ENCODE measurements at regions not wholly inside any gene's neighbourhood (a gene's known extent, or its start where the extent isn't known, plus 50 kb on each side); places are given as distances from the start of the nearest gene placed in this dataset.

GRCh38 chr11:110000031-110000502 is 93.1 kb upstream of the ZC3H12C start (continued):
- no peak for TF ChIP-seq POLR2AphosphoS5 (IDR thresholded peaks at IDR 0.05; ENCODE audit: low read length)
- TF ChIP-seq RELA (IDR thresholded peaks at IDR 0.05; ENCODE audit: borderline replicate concordance, partially characterized antibody) = peak; percentile 92
- TF ChIP-seq E2F8 (IDR thresholded peaks at IDR 0.05; ENCODE audit: low read depth, partially characterized antibody) = peak; percentile 81
- TF ChIP-seq CHD1 (IDR thresholded peaks at IDR 0.05; ENCODE audit: low read depth, low read length) = no peak
- TF ChIP-seq ZNF207 (IDR thresholded peaks at IDR 0.05; ENCODE audit: borderline replicate concordance) = no peak; the same call in 1 of the 2 replicates
- no peak for TF ChIP-seq SREBF1 (IDR thresholded peaks at IDR 0.05; ENCODE audit: low read length)
- TF ChIP-seq HSF1 (IDR thresholded peaks at IDR 0.05; ENCODE audit: low read depth, low read length) = no peak
- TF ChIP-seq, protein P1, sequence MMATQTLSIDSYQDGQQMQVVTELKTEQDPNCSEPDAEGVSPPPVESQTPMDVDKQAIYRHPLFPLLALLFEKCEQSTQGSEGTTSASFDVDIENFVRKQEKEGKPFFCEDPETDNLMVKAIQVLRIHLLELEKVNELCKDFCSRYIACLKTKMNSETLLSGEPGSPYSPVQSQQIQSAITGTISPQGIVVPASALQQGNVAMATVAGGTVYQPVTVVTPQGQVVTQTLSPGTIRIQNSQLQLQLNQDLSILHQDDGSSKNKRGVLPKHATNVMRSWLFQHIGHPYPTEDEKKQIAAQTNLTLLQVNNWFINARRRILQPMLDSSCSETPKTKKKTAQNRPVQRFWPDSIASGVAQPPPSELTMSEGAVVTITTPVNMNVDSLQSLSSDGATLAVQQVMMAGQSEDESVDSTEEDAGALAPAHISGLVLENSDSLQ (IDR thresholded peaks at IDR 0.05) = peak; percentile 55; the same call in 1 of the 2 replicates
- TF ChIP-seq ZBED1 (IDR thresholded peaks at IDR 0.05; ENCODE audit: borderline replicate concordance) = peak; percentile 98; the same call in 1 of the 2 replicates
- TF ChIP-seq IRF4 (IDR thresholded peaks at IDR 0.05; ENCODE audit: low read depth, low read length) = peak; percentile 97
- 0 out of 2 replicates have a peak, but pooled peaks have one; percentile 32 for TF ChIP-seq GATAD2B (conservative IDR thresholded peaks at IDR 0.05; ENCODE audit: low read depth)
- no peak for TF ChIP-seq ZNF384 (IDR thresholded peaks at IDR 0.05; ENCODE audit: borderline replicate concordance, low read depth, low read length)
- TF ChIP-seq, protein P2, sequence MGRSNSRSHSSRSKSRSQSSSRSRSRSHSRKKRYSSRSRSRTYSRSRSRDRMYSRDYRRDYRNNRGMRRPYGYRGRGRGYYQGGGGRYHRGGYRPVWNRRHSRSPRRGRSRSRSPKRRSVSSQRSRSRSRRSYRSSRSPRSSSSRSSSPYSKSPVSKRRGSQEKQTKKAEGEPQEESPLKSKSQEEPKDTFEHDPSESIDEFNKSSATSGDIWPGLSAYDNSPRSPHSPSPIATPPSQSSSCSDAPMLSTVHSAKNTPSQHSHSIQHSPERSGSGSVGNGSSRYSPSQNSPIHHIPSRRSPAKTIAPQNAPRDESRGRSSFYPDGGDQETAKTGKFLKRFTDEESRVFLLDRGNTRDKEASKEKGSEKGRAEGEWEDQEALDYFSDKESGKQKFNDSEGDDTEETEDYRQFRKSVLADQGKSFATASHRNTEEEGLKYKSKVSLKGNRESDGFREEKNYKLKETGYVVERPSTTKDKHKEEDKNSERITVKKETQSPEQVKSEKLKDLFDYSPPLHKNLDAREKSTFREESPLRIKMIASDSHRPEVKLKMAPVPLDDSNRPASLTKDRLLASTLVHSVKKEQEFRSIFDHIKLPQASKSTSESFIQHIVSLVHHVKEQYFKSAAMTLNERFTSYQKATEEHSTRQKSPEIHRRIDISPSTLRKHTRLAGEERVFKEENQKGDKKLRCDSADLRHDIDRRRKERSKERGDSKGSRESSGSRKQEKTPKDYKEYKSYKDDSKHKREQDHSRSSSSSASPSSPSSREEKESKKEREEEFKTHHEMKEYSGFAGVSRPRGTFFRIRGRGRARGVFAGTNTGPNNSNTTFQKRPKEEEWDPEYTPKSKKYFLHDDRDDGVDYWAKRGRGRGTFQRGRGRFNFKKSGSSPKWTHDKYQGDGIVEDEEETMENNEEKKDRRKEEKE (IDR thresholded peaks at IDR 0.05) = no peak
- TF ChIP-seq JUND (IDR thresholded peaks at IDR 0.05; ENCODE audit: low read depth, low read length) = peak; percentile 82
- TF ChIP-seq STAT3 (IDR thresholded peaks at IDR 0.05; ENCODE audit: low read depth, low read length) = peak; percentile 92; the same call in 1 of the 2 replicates
- TF ChIP-seq EGR1 (IDR thresholded peaks at IDR 0.05; ENCODE audit: borderline replicate concordance in 1 of 2, low read depth in 2 of 2, low read length in 2 of 2) = no peak
- no peak for TF ChIP-seq POLR2A (IDR thresholded peaks at IDR 0.05; ENCODE audit: low read depth, low read length)
- TF ChIP-seq ZSCAN29 (IDR thresholded peaks at IDR 0.05) = peak; percentile 13; the same call in 1 of the 2 replicates
- no peak for TF ChIP-seq HCFC1 (IDR thresholded peaks at IDR 0.05; ENCODE audit: low read length)
- no peak for TF ChIP-seq TAF1 (IDR thresholded peaks at IDR 0.05; ENCODE audit: borderline replicate concordance, low read depth, low read length)
- TF ChIP-seq ASH2L (IDR thresholded peaks at IDR 0.05; ENCODE audit: borderline replicate concordance, low read depth) = no peak
- TF ChIP-seq, protein P3, sequence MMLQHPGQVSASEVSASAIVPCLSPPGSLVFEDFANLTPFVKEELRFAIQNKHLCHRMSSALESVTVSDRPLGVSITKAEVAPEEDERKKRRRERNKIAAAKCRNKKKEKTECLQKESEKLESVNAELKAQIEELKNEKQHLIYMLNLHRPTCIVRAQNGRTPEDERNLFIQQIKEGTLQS (IDR thresholded peaks at IDR 0.05; ENCODE audit: borderline replicate concordance, extremely low read depth, low read depth, low read length) = no peak
- peak; percentile 90; the same call in 1 of the 2 replicates for TF ChIP-seq MYB (IDR thresholded peaks at IDR 0.05; ENCODE audit: borderline replicate concordance, low read depth, low read length)
- TF ChIP-seq HDAC2 (IDR thresholded peaks at IDR 0.05) = no peak
